GM12873 (cell line): ENCODE measurements at regions not wholly inside any gene's neighbourhood (a gene's known extent, or its start where the extent isn't known, plus 50 kb on each side); places are given as distances from the start of the nearest gene placed in this dataset.

Source experiments
- TF ChIP-seq, protein P1 (sequence below): IDR thresholded peaks from 2 replicates; pipeline ENCODE4 v1.5.1; 2012; ENCODE audit warnings: low read depth, mild to moderate bottlenecking, moderate library complexity, low read length, control low read depth; ENCODE audit not compliant: insufficient read depth; ENCODE audit errors: missing control alignments

DNA sequence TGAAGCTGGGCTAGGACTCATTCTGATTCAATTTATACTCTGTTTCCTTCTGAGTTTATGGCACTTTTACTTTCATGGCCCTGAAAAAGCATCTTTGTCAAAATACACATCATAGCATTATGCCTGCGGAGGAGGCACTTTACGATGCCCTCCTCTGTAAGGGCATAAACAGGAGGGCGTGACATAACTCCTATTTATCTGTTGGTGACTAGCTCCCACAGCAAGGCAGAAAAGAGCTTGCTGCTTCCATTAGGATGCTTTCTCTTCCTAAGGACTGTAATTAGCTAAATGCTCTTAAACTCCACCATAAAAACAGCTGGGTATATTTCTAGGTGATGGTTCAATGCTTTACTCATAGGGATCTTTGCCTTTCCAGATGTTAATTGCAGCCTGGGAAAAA is 315.2 kb upstream of the GHITM start:
- TF ChIP-seq, protein P1, sequence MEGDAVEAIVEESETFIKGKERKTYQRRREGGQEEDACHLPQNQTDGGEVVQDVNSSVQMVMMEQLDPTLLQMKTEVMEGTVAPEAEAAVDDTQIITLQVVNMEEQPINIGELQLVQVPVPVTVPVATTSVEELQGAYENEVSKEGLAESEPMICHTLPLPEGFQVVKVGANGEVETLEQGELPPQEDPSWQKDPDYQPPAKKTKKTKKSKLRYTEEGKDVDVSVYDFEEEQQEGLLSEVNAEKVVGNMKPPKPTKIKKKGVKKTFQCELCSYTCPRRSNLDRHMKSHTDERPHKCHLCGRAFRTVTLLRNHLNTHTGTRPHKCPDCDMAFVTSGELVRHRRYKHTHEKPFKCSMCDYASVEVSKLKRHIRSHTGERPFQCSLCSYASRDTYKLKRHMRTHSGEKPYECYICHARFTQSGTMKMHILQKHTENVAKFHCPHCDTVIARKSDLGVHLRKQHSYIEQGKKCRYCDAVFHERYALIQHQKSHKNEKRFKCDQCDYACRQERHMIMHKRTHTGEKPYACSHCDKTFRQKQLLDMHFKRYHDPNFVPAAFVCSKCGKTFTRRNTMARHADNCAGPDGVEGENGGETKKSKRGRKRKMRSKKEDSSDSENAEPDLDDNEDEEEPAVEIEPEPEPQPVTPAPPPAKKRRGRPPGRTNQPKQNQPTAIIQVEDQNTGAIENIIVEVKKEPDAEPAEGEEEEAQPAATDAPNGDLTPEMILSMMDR = no peak

DNA sequence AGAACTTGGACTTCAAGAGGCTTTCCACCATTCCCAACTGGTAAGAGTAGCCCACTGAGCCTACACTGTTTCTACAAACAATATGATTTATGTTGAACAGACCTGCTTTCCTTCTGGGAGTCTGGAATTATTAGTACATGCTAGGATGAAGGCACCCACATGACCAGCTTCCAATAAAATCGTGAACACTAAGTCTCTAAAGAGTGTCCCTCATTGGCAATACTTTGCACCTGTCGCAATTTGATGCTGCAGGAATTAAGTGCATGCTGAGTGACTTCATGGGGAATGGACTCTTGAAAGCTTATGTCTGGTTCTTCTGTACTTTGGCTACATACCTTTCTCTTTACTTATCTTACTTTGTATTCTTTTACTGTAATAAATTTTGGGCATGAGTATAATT is 305.2 kb upstream of the GHITM start:
- TF ChIP-seq, protein P1 = no peak

DNA sequence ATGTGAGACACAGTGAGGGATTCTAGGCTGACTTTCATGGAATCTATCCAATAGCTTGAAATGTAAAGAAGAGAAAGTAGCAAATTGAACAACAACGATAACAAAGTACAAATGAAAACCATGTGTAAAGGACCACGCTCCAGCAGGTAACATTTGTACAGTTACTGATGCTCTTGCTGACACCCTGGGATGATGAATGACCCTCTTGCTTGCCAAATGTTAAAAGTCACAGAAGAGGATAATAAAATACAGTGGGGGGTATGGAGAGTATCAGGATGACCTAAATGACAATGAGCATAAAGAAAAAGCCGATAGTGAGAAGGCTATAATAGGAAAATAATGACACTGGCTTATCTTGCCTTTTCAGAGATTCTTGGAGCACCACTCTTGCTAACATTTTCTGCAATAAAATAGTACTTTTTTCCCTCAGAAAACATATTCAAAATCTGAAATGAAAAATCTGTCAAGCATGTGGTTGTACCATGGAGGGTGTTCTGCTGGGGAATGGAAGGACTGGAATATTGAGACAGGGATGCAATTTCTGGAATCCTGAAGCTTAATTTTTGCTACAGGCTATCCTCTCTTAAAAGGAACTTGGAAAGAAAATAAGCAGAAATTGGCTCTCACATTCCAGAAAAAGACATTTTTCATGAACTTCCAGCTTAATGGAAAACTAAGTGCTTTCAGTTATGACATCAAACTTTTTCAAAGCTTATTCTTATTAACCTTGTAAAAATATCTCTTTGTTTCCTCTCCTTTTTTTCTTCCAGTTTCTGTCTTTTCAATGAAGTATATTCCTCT is 303.2 kb upstream of the GHITM start:
- TF ChIP-seq, protein P1 = no peak

DNA sequence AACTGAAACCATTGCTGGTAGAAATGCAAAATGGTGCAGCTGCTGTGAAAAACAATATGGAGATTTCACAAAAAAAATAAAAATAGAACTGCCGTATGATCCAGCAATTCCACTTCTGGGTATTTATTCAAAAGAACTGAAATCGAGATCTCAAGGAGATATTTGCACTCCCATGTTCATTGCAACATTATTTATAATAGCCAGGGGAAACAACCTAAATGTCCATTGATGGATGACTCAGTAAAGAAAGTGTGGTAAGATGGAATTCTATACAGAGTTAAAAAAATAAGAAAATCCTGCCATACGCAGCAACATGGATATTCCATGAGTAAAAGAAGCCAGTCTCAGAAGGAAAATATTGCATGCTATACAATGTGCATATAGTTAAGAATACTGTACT is 290.6 kb upstream of the GHITM start:
- TF ChIP-seq, protein P1 = no peak

DNA sequence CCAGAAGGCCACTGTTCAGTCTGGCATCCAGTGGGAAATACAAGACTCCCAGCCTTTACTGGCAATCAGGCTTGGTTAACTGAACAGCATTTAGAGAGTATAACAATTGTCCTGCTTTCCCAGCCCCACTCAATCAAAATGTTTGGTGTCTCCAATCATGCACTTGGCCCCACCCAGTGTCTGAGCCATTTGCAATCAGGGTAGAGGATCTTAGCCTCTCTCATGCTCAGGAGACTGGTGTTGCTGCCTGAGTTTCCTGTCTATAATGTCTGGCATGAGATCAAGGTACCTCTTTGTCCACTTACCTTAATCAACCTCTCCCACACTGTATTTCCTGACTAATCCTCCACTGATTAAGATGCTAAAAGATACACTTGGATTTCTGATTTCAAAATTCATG is 290.2 kb upstream of the GHITM start:
- TF ChIP-seq, protein P1 = no peak

DNA sequence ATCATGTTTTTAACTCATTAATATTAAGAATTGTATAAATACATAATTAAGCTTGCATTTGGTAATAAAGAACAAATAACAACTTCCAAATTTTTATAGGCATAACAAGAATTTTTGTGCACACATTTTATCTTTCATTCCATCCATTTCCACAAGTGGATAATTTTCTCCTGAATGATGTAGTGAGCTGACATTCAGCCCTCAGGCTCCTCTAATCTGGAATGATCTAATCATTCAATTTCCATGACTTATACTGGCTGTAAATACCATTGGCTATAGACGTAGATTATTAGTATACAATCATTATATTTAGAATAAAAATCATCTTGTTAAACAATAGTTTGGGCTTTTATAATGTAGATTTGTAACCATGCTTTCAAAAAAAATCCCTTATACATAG is 287.2 kb upstream of the GHITM start:
- TF ChIP-seq, protein P1 = no peak

DNA sequence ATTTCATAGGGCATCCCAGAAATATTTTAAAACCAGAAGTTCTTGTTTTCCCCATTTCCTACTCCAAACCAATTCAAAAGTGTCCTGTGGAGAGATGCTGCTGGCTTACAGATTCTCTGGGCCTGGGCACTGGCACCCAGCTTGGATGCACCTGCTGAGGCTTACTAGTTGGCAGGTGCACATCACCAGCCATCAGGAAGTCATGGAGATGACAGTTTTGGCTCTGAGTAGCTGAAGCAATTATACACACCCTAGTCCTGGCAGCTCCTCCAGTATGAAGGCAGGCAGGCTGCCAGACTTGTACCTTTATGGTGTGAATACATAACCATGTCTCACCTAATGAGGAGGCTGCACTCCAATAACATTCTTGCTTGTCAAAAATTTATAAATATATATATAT is 276.6 kb upstream of the GHITM start:
- TF ChIP-seq, protein P1 = no peak
